Nephron (organoid): ENCODE measurements at regions not wholly inside any gene's neighbourhood (a gene's known extent, or its start where the extent isn't known, plus 50 kb on each side); places are given as distances from the start of the nearest gene placed in this dataset.

Experiments
- H3K27ac Mint-ChIP-seq, 3 experiments: 2 replicates each; pipeline ENCODE4 v1.8.0; 2020; ENCODE audit warnings: mixed read lengths in 3 of 3, mild to moderate bottlenecking in 2 of 3, moderate library complexity in 1 of 3
- H3K27me3 Mint-ChIP-seq: 2 replicates; pipeline ENCODE4 v1.8.0; 2021; ENCODE audit warnings: low read depth, mild to moderate bottlenecking, moderate library complexity, mixed read lengths
- H3K36me3 Mint-ChIP-seq: 2 replicates; pipeline ENCODE4 v1.8.0; 2020; ENCODE audit warnings: low read depth, mixed read lengths
- H3K4me1 Mint-ChIP-seq: 2 replicates; pipeline ENCODE4 v1.8.0; 2020; ENCODE audit warnings: mixed read lengths
- H3K4me3 Mint-ChIP-seq, 3 experiments: 2 replicates each; pipeline ENCODE4 v1.8.0; 2020; ENCODE audit warnings: mild to moderate bottlenecking in 3 of 3, mixed read lengths in 3 of 3, moderate library complexity in 2 of 3
- H3K9me3 Mint-ChIP-seq: 2 replicates; pipeline ENCODE4 v1.8.0; 2020; ENCODE audit warnings: mixed read lengths
- CTCF ChIP-seq, 3 experiments: fragments of 200-600 bp; sonication (generic); IDR thresholded peaks; one replicate each; pipeline ENCODE4 v1.5.0; 2021; ENCODE audit warnings: antibody characterized with exemption in 3 of 3; ENCODE audit not compliant: unreplicated experiment in 3 of 3

DNA sequence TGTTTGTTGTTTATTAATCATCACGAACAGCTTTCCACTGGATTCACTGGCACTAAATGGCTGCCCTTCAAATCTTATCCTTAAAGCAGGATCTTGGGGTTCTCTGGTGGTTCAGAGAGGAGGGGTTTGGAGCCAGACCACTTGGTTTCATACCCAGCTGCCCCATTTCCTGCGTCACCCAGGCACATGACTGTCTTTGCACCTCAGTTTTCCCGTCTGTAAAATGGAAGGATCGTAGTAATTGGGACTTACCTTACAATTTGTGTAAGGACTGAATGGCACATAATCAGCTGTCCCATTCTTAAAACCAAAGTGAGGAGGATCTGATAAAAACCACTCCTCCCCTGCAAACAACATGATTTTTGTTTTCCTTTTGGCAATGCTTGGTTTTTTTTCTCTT, 318.3 kb downstream of the ZNF536 start:
- peaks cover 75% of the 10 kb centered on the region for H3K4me1 Mint-ChIP-seq
- H3K9me3 Mint-ChIP-seq: no peaks in the 10 kb centered on the region
- peak overlapping the region; percentile 88 to 92 (median 91) for H3K27ac Mint-ChIP-seq
- no peaks in the 10 kb centered on the region for H3K36me3 Mint-ChIP-seq
- H3K4me3 Mint-ChIP-seq: peak overlapping the region in 1 of 3 experiments; percentile 71
- no peak for TF ChIP-seq CTCF (IDR thresholded peaks at IDR 0.05; ENCODE audit: unreplicated experiment in 3 of 3)
- peaks cover 9% of the 10 kb centered on the region for H3K27me3 Mint-ChIP-seq

DNA sequence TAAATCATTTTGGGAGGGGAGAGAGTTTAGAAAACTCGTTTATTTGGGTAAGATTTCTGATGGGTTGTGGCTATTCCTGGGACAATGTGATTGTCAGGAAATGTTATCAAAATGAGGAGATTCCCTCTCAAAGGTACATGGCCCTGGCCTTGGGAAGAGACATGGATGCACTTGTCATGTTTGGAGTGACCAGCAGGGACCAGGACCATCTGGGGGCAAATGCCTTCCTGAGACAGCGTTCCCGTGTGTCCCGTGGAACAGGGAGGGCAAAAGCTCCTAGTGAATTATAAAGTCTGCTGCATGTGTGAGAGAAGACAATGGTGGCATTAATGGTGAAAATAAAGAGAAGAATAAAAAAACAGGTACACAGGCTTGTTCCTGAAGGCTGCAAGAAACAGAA, 317.3 kb downstream of the ZNF536 start:
- peak overlapping the region in 1 of 3 experiments; percentile 27 for H3K4me3 Mint-ChIP-seq
- H3K27ac Mint-ChIP-seq: peak overlapping the region in 2 of 3 experiments; percentile 22 to 88
- peak in 1 of 3 experiments; percentile 19 for TF ChIP-seq CTCF (IDR thresholded peaks at IDR 0.05; ENCODE audit: unreplicated experiment in 3 of 3)
- H3K4me1 Mint-ChIP-seq: peaks cover 76% of the 10 kb centered on the region
- H3K27me3 Mint-ChIP-seq: peaks cover 12% of the 10 kb centered on the region
- no peaks in the 10 kb centered on the region for H3K36me3 Mint-ChIP-seq
- no peaks in the 10 kb centered on the region for H3K9me3 Mint-ChIP-seq

- H3K9me3 Mint-ChIP-seq: no peaks in the 10 kb centered on the region
- peaks cover 9% of the 10 kb centered on the region for H3K27me3 Mint-ChIP-seq
- no peak overlapping the region for H3K4me3 Mint-ChIP-seq
- no peaks in the 10 kb centered on the region for H3K36me3 Mint-ChIP-seq
- TF ChIP-seq CTCF (IDR thresholded peaks at IDR 0.05; ENCODE audit: unreplicated experiment in 3 of 3): no peak
- peaks cover 73% of the 10 kb centered on the region for H3K4me1 Mint-ChIP-seq
- peak overlapping the region in 1 of 3 experiments; percentile 88 for H3K27ac Mint-ChIP-seq
These were observed 316.5 kb downstream of the ZNF536 start for GRCh38 chr19:30688696-30689095.

DNA sequence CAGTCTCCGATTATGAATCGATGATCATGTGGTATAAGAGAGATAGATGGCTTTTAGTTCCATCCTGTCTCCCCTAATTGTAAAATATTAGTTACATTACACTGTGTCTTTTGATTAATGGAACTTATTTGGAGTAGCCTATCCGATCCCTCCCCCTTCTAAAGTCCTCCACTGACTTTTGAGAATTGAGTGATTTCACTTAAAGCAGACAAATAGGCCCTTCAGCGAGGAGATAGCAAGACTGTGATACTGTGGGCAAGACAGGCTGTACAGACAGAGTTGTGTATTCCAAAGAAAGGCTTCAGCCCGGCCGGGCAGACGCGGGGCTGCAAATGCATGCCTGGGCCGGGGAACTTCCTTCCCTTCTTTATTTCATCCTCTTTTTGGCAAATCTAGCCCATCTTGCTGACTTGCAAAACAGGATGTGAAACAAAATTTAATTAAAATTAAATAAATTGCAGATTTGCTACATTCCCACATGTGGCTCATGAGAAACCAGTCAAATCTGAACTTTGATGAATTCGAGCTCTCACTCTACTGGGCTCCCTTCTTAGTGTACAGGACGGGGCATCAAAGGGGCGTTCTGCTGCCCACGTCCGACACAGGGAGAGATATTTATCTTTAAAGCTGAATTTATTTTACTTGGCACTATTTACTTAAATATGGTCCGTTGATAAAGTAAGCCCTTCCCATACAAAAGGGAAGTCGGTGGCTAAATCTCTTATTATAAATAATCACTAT, 314.8 kb downstream of the ZNF536 start:
- Mint-ChIP-seq H3K36me3 (no peaks in the 10 kb centered on the region), H3K4me3 (peak overlapping the region in 2 of 3 experiments; percentile 22 to 28), H3K4me1 (peaks cover 68% of the 10 kb centered on the region), H3K27ac (peak overlapping the region; percentile 65 to 83 (median 76)), H3K27me3 (peaks cover 9% of the 10 kb centered on the region), H3K9me3 (no peaks in the 10 kb centered on the region)
- no peak for TF ChIP-seq CTCF (IDR thresholded peaks at IDR 0.05; ENCODE audit: unreplicated experiment in 3 of 3)

DNA sequence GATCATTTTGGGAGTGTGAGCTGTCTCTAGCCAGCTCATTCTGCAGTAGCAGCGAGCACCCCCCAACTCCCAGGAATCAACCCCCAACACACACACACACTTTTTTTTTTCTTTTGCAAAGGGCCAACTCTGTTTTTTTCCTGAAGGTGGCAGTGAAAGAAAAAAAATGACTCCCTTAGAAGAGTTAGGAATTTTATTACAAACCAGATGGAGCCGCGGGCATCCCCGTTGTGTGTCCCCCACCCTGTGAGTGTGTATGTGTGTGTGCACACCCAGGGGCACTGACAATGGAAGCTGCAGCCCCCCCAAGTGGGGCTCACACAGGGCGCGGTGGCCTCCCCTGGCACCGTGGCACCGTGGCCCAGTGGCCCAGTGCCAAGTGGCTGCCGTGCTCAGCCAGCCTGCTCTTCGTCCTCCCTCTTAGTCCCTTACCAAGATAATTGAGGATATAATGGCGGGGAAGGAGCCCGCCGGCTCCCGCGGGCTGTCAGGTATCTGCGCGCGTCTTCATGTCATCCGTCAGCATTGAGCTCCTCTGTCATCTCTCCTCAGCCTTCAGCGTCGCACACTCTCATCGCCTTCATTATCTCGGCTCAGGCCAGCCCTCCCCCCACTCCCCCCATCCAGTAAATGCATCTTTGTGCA, 314.1 kb downstream of the ZNF536 start:
- Mint-ChIP-seq H3K36me3 (no peaks in the 10 kb centered on the region), H3K4me3 (peak overlapping the region in 2 of 3 experiments; percentile 5 to 38), H3K9me3 (no peaks in the 10 kb centered on the region), H3K27me3 (peaks cover 10% of the 10 kb centered on the region), H3K27ac (peak overlapping the region; percentile 65 to 80 (median 76)), H3K4me1 (peaks cover 61% of the 10 kb centered on the region)
- TF ChIP-seq CTCF (IDR thresholded peaks at IDR 0.05; ENCODE audit: unreplicated experiment in 3 of 3): peak; percentile 26 to 36 (median 28)
